ENCODE measurements at regions not wholly inside any gene's neighbourhood (a gene's known extent, or its start where the extent isn't known, plus 50 kb on each side); places are given as distances from the start of the nearest gene placed in this dataset.

DNA sequence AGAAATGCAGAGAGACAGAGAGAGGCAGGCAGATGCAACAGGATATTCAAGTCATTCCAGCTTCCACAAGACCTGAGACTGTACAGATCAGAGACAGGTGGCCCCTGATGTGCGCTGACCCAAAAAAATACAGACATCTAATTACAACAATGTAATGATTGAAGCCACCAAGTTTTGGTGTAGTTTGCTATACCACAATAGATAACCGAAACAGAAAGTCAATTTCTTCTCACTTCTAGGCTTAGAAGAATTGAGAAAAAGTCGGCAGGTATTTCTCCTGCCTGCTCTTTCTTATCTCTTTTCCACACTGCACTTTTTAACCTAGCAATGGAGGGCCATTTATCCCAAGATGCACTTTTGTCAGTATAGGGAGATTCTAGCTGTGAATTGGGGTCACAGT lies 949.2 kb downstream of the CDH11 start:
- DNase-seq (ENCODE audit: low spot score) (no peak), ATAC-seq (ENCODE audit: insufficient number of reproducible peaks, low FRiP score, low read depth) (no peak)
- no peak overlapping the region for H3K27ac ChIP-seq

DNA sequence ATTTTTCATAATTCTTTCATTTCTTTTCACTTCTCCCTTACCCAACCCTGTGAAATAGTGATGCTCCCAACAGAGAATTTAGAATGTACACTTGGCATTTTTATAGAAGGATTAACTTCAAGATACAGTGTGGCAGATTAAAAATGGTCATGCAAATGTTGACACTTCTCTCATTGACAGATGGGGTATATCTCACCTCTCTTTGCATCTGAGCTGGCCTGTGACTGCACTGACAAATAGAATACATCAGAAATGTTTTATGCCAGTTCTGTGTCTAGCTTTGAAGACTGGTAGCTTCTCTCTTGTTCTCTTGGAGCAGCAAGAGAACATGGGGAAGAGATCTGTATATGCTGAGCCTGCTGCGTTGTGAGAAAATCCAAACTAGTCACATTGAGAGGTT lies 949.6 kb downstream of the CDH11 start:
- H3K9me3 ChIP-seq, result no peaks in the 10 kb centered on the region
- TF ChIP-seq CTCF (IDR thresholded peaks at IDR 0.05), result no peak
- no peak overlapping the region for H3K27ac ChIP-seq
- DNase-seq (ENCODE audit: low spot score) (no peak), ATAC-seq (ENCODE audit: insufficient number of reproducible peaks, low FRiP score, low read depth) (no peak)
- no peaks in the 10 kb centered on the region for H3K27me3 ChIP-seq (replicated peaks; ENCODE audit: insufficient read depth)
- H3K4me3 ChIP-seq, result no peak overlapping the region
- no peaks in the 10 kb centered on the region for H3K36me3 ChIP-seq
- peaks cover 3 to 5% of the 10 kb centered on the region in 2 donors for H3K4me1 ChIP-seq (ENCODE audit: control insufficient read depth in 1 of 2, low read depth in 2 of 2)

More for the DNA sequence above, 949.2 kb downstream of the CDH11 start:
- peaks cover 3 to 5% of the 10 kb centered on the region in 2 donors for H3K4me1 ChIP-seq (ENCODE audit: control insufficient read depth in 1 of 2, low read depth in 2 of 2)
- H3K36me3 ChIP-seq, result no peaks in the 10 kb centered on the region
- TF ChIP-seq CTCF (IDR thresholded peaks at IDR 0.05), result no peak
- H3K4me3 ChIP-seq, result no peak overlapping the region
- peaks cover 1% of the 10 kb centered on the region for H3K9me3 ChIP-seq
- no peaks in the 10 kb centered on the region for H3K27me3 ChIP-seq (replicated peaks; ENCODE audit: insufficient read depth)

DNA sequence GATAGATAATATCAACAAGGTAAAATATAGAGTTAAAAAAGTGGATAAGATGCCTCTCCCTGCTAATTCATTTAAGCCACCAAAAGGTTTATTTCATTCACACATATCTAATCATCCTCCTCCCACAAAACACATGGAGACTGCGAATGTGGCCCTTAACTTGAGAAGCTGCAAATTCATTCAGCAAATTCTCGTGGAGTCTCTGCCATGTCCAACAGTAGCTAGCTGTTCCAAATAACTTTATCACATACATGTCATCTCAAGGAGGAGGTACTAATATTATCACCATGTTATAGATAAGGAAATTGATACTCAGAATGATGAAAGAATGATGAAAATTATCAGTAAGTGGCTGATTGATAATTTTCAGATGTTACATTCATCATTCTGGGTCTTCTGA lies 950.2 kb downstream of the CDH11 start:
- DNase-seq (ENCODE audit: low spot score) (no peak), ATAC-seq (ENCODE audit: insufficient number of reproducible peaks, low FRiP score, low read depth) (no peak)
- TF ChIP-seq CTCF (IDR thresholded peaks at IDR 0.05), result no peak
- peaks cover 3 to 5% of the 10 kb centered on the region in 2 donors for H3K4me1 ChIP-seq (ENCODE audit: control insufficient read depth in 1 of 2, low read depth in 2 of 2)
- no peaks in the 10 kb centered on the region for H3K36me3 ChIP-seq
- no peaks in the 10 kb centered on the region for H3K9me3 ChIP-seq
- no peak overlapping the region for H3K4me3 ChIP-seq
- H3K27me3 ChIP-seq (replicated peaks; ENCODE audit: insufficient read depth), result no peaks in the 10 kb centered on the region
- no peak overlapping the region for H3K27ac ChIP-seq

GRCh38 chr16:64168371-64168770 lies 953.5 kb downstream of the CDH11 start:
- H3K4me3 ChIP-seq, result no peak overlapping the region
- H3K36me3 ChIP-seq, result no peaks in the 10 kb centered on the region
- no peak overlapping the region for H3K27ac ChIP-seq
- no peak for TF ChIP-seq CTCF (IDR thresholded peaks at IDR 0.05)
- no peaks in the 10 kb centered on the region for H3K9me3 ChIP-seq
- no peaks in the 10 kb centered on the region for H3K27me3 ChIP-seq (replicated peaks; ENCODE audit: insufficient read depth)
- ATAC-seq (ENCODE audit: insufficient number of reproducible peaks, low FRiP score, low read depth) (no peak), DNase-seq (ENCODE audit: low spot score) (no peak)
- H3K4me1 ChIP-seq (ENCODE audit: control insufficient read depth in 1 of 2, low read depth in 2 of 2), result no peaks in the 10 kb centered on the region

DNA sequence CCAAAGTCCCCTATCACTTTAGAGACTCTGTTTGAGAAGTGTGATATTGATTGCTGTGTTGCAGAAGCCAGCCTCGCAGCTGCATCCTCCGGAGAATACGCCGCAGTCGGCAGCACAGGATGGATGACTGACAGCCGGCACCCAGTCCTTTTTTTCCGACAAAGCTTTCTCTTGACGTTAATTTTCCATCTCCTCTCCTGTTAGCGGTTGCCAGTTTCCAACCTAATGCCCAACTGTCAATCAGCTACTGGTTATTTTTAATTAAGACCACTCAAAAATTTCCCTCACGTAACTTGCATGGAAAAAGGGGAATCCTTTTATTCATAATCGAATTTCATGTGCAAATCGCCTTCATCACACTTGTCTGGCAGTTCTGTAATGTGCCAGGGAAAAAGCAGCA lies 953.9 kb downstream of the CDH11 start:
- Histone ChIP-seq H3K9me3 (no peaks in the 10 kb centered on the region), H3K27me3 (replicated peaks; ENCODE audit: insufficient read depth) (no peaks in the 10 kb centered on the region), H3K36me3 (no peaks in the 10 kb centered on the region), H3K27ac (no peak overlapping the region), H3K4me1 (ENCODE audit: control insufficient read depth in 1 of 2, low read depth in 2 of 2) (no peaks in the 10 kb centered on the region), H3K4me3 (no peak overlapping the region)
- no peak for TF ChIP-seq CTCF (IDR thresholded peaks at IDR 0.05)
- DNase-seq (ENCODE audit: low spot score) (no peak), ATAC-seq (ENCODE audit: insufficient number of reproducible peaks, low FRiP score, low read depth) (no peak)
